ENCODE measurements at regions not wholly inside any gene's neighbourhood (a gene's known extent, or its start where the extent isn't known, plus 50 kb on each side); places are given as distances from the start of the nearest gene placed in this dataset.

GRCh38 chr20:6231556-6231955, 108.7 kb upstream of the FERMT1 start:
- no peak for DNase-seq (ENCODE audit: low spot score)

- DNase-seq (ENCODE audit: low spot score) = no peak
Observed at GRCh38 chr20:6228302-6228843, 105.5 kb upstream of the FERMT1 start.

- no peak for DNase-seq (ENCODE audit: low spot score)
Observed at GRCh38 chr20:6213311-6213710, 90.5 kb upstream of the FERMT1 start.

GRCh38 chr20:6212903-6213302, 90.1 kb upstream of the FERMT1 start:
- DNase-seq (ENCODE audit: low spot score) = no peak

GRCh38 chr20:6209093-6209492, 86.3 kb upstream of the FERMT1 start:
- no peak for DNase-seq (ENCODE audit: low spot score)

GRCh38 chr20:6200092-6200491, 77.3 kb upstream of the FERMT1 start:
- no peak for DNase-seq (ENCODE audit: low spot score)

GRCh38 chr20:6185268-6185667, 62.4 kb upstream of the FERMT1 start:
- no peak for DNase-seq (ENCODE audit: low spot score)

- no peak for DNase-seq (ENCODE audit: low spot score)
Observed at GRCh38 chr20:6184086-6184485, 61.3 kb upstream of the FERMT1 start.

- no peak for DNase-seq (ENCODE audit: low spot score)
Observed at GRCh38 chr20:6180531-6180930, 57.7 kb upstream of the FERMT1 start.

GRCh38 chr20:6178537-6178936, 55.7 kb upstream of the FERMT1 start:
- no peak for DNase-seq (ENCODE audit: low spot score)

- DNase-seq (ENCODE audit: low spot score) = no peak
Observed at GRCh38 chr20:6173481-6173880, 50.7 kb upstream of the FERMT1 start.

All from mucosa of gallbladder (tissue), 1 donor.